ENCODE measurements at regions not wholly inside any gene's neighbourhood (a gene's known extent, or its start where the extent isn't known, plus 50 kb on each side); places are given as distances from the start of the nearest gene placed in this dataset.
"Not testable (repeated sequence)": the region's sequence is repeated elsewhere in the genome, so short reads cannot be mapped to it uniquely, and the experiment has no call there.

- not testable (repeated sequence) for DNase-seq
Observed at GRCh38 chr7:17440025-17440784, 141.8 kb downstream of the AHR start.

GRCh38 chr7:17440831-17441230 is 142.4 kb downstream of the AHR start:
- no peak for DNase-seq

- no peak for DNase-seq
Observed at GRCh38 chr7:17441557-17441956, 143.1 kb downstream of the AHR start.

GRCh38 chr7:17444151-17444550 is 145.7 kb downstream of the AHR start:
- DNase-seq: no peak

- no peak for DNase-seq
Observed at GRCh38 chr7:17444673-17445072, 146.2 kb downstream of the AHR start.

- DNase-seq: no peak
Observed at GRCh38 chr7:17446340-17446739, 147.9 kb downstream of the AHR start.

- DNase-seq: no peak
Observed at GRCh38 chr7:17447728-17448478, 149.5 kb downstream of the AHR start.

- no peak for DNase-seq
Observed at GRCh38 chr7:17448479-17449423, 150.3 kb downstream of the AHR start.

- no peak for DNase-seq
Observed at GRCh38 chr7:17456541-17456940, 158.1 kb downstream of the AHR start.

- DNase-seq: no peak
Observed at GRCh38 chr7:17460001-17460400, 161.5 kb downstream of the AHR start.

- no peak for DNase-seq
Observed at GRCh38 chr7:17460665-17461064, 162.2 kb downstream of the AHR start.

GRCh38 chr7:17462131-17462631 is 163.7 kb downstream of the AHR start:
- DNase-seq: no peak

- DNase-seq: no peak
Observed at GRCh38 chr7:17463511-17464085, 165.1 kb downstream of the AHR start.

GRCh38 chr7:17466216-17466615 is 167.8 kb downstream of the AHR start:
- DNase-seq: no peak

GRCh38 chr7:17467386-17467945 is 169.0 kb downstream of the AHR start:
- no peak for DNase-seq

- no peak for DNase-seq
Observed at GRCh38 chr7:17471325-17471724, 172.9 kb downstream of the AHR start.

- DNase-seq: no peak
Observed at GRCh38 chr7:17472518-17472917, 174.1 kb downstream of the AHR start.

GRCh38 chr7:17472939-17473338 is 174.5 kb downstream of the AHR start:
- DNase-seq: no peak

GRCh38 chr7:17474724-17475344 is 176.4 kb downstream of the AHR start:
- no peak for DNase-seq

- DNase-seq: no peak
Observed at GRCh38 chr7:17477182-17477581, 178.7 kb downstream of the AHR start.

GRCh38 chr7:17481118-17481517 is 182.7 kb downstream of the AHR start:
- no peak for DNase-seq

GRCh38 chr7:17485368-17485767 is 186.9 kb downstream of the AHR start:
- no peak for DNase-seq
